GM23248 (cell line): ENCODE measurements at regions not wholly inside any gene's neighbourhood (a gene's known extent, or its start where the extent isn't known, plus 50 kb on each side); places are given as distances from the start of the nearest gene placed in this dataset.

Experiments
- DNase-seq: peaks from one replicate; pipeline ENCODE4 v3.0.0-alpha.2; 2015
- H2AFZ ChIP-seq: fragments of 200-600 bp; sonication (generic); 2 replicates; pipeline ENCODE4 v1.6.1; 2016; ENCODE audit warnings: antibody characterized with exemption
- H3F3A ChIP-seq: fragments of 200-600 bp; sonication (generic); 2 replicates; pipeline ENCODE4 v1.6.1; 2016; ENCODE audit warnings: mild to moderate bottlenecking, antibody characterized with exemption, mixed run types; ENCODE audit not compliant: insufficient read depth
- H3K27ac ChIP-seq: fragments of 200-600 bp; sonication (generic); 2 replicates; pipeline ENCODE4 v1.5.1; 2016; ENCODE audit warnings: mild to moderate bottlenecking
- H3K27me3 ChIP-seq: fragments of 200-600 bp; sonication (generic); replicated peaks from 2 replicates; pipeline ENCODE4 v1.6.1; 2016; ENCODE audit warnings: mild to moderate bottlenecking; ENCODE audit not compliant: insufficient read depth
- H3K36me3 ChIP-seq: fragments of 200-600 bp; sonication (generic); 2 replicates; pipeline ENCODE4 v1.6.1; 2016; ENCODE audit warnings: low read depth, mild to moderate bottlenecking
- H3K4me1 ChIP-seq: fragments of 200-600 bp; sonication (generic); 2 replicates; pipeline ENCODE4 v1.6.1; 2016; ENCODE audit warnings: mild to moderate bottlenecking; ENCODE audit not compliant: insufficient read depth
- H3K4me2 ChIP-seq: fragments of 200-600 bp; sonication (generic); one replicate; pipeline ENCODE4 v1.6.1; 2016; ENCODE audit warnings: mild to moderate bottlenecking; ENCODE audit not compliant: unreplicated experiment
- H3K4me3 ChIP-seq: fragments of 200-600 bp; sonication (generic); 2 replicates; pipeline ENCODE4 v1.5.1; 2016; ENCODE audit warnings: mild to moderate bottlenecking
- H3K79me2 ChIP-seq: fragments of 200-600 bp; sonication (generic); 2 replicates; pipeline ENCODE4 v1.6.1; 2016; ENCODE audit warnings: mild to moderate bottlenecking; ENCODE audit not compliant: insufficient read depth
- H3K9ac ChIP-seq: fragments of 200-600 bp; sonication (generic); 2 replicates; pipeline ENCODE4 v1.6.1; 2016; ENCODE audit warnings: mild to moderate bottlenecking
- H3K9me2 ChIP-seq: fragments of 200-600 bp; sonication (generic); 2 replicates; pipeline ENCODE4 v1.6.1; 2016; ENCODE audit warnings: mixed run types, mild to moderate bottlenecking, moderate library complexity; ENCODE audit not compliant: insufficient read depth
- H3K9me3 ChIP-seq: fragments of 200-600 bp; sonication (generic); one replicate; pipeline ENCODE4 v1.6.1; 2017; ENCODE audit warnings: low read depth
- H4K20me1 ChIP-seq: fragments of 200-600 bp; sonication (generic); 2 replicates; pipeline ENCODE4 v1.6.0; 2016; ENCODE audit not compliant: insufficient read depth
- EZH2 ChIP-seq: fragments of 200-600 bp; sonication (generic); IDR thresholded peaks from 2 replicates; pipeline ENCODE4 v1.6.1; 2018; ENCODE audit warnings: antibody characterized with exemption, mild to moderate bottlenecking; ENCODE audit not compliant: insufficient read depth, poor library complexity, severe bottlenecking
- EZH2phosphoT487 ChIP-seq: fragments of 200-600 bp; sonication (generic); IDR thresholded peaks from 2 replicates; pipeline ENCODE4 v1.6.1; 2018; ENCODE audit warnings: antibody characterized with exemption, moderate library complexity, mild to moderate bottlenecking, low read depth; ENCODE audit not compliant: insufficient read depth
- WGBS, 2 experiments: methylation state at CpG; one replicate each; pipeline ENCODE4 v1.1.6; 2015 to 2017; ENCODE audit warnings: low lambda C conversion rate in 2 of 2, low coverage in 1 of 2; ENCODE audit errors: missing lambda C conversion rate in 2 of 2; 5-methylcytosine and 5-hydroxymethylcytosine counted together
- in situ Hi-C: fragments of 300-500 bp; cut with MboI; formaldehyde crosslinking; loops from 2 replicates; pipeline ENCODE4 v1.15.0; 2020

DNA sequence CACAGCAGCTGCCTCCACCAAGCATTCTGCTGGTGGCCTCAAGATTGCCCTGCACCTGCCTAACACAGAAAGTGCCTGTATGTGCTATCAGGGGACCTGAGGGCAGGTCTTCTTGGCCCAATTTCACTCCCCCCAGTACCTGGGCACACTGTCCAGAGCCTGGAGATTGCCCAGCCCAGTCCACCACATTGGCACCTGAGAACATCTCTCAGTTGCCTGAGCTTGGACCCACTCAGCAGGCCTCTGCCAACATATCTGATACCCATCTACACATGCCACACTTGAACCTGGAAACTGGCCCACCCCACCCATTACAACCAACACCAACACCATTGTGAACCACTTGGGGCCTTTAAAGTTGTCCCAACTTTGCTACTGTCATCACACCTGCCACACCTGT lies 1523.1 kb upstream of the CDH9 start:
- Histone ChIP-seq H3K9me2 (no peaks in the 10 kb centered on the region), H3K9me3 (no peaks in the 10 kb centered on the region), H3K9ac (no peak overlapping the region), H3K4me1 (no peaks in the 10 kb centered on the region), H3K27ac (no peak overlapping the region), H3K4me3 (no peak overlapping the region), H3K36me3 (no peaks in the 10 kb centered on the region), H3K79me2 (no peaks in the 10 kb centered on the region), H4K20me1 (no peaks in the 10 kb centered on the region), H2AFZ (no peak overlapping the region), H3F3A (no peaks in the 10 kb centered on the region), H3K27me3 (no peaks in the 10 kb centered on the region), H3K4me2 (no peak overlapping the region)
- in situ Hi-C loops: no loop called here
- no peak for DNase-seq
- no peak for TF ChIP-seq EZH2

- Histone ChIP-seq H2AFZ (no peak overlapping the region), H3K27ac (no peak overlapping the region), H3K9me3 (no peaks in the 10 kb centered on the region), H3K9ac (no peak overlapping the region), H3K4me2 (no peak overlapping the region), H3K36me3 (no peaks in the 10 kb centered on the region), H3K79me2 (no peaks in the 10 kb centered on the region), H3K4me1 (no peaks in the 10 kb centered on the region), H3F3A (no peaks in the 10 kb centered on the region), H3K27me3 (no peaks in the 10 kb centered on the region), H3K9me2 (no peaks in the 10 kb centered on the region), H3K4me3 (no peak overlapping the region), H4K20me1 (no peaks in the 10 kb centered on the region)
- no peak for TF ChIP-seq EZH2phosphoT487
- no peak for TF ChIP-seq EZH2
- WGBS, 2 experiments: 6 to 29% methylated on average over 1 of the region's 1 CpG
- in situ Hi-C loops: no loop called here
- no peak for DNase-seq
Observed at GRCh38 chr5:28558196-28558595, 1519.8 kb upstream of the CDH9 start.

- no peaks in the 10 kb centered on the region for H3K79me2 ChIP-seq
- no peaks in the 10 kb centered on the region for H4K20me1 ChIP-seq
- TF ChIP-seq EZH2phosphoT487 (no peak), EZH2 (no peak)
- in situ Hi-C loops: no loop called here
- no peaks in the 10 kb centered on the region for H3K4me1 ChIP-seq
- no peaks in the 10 kb centered on the region for H3K9me2 ChIP-seq
- no peaks in the 10 kb centered on the region for H3F3A ChIP-seq
- no peak overlapping the region for H3K4me2 ChIP-seq
- H3K9me3 ChIP-seq: no peaks in the 10 kb centered on the region
- H2AFZ ChIP-seq: no peak overlapping the region
- no peaks in the 10 kb centered on the region for H3K36me3 ChIP-seq
- H3K4me3 ChIP-seq: no peak overlapping the region
- H3K9ac ChIP-seq: no peak overlapping the region
- no peak for DNase-seq
- no peak overlapping the region for H3K27ac ChIP-seq
- no peaks in the 10 kb centered on the region for H3K27me3 ChIP-seq
Observed at GRCh38 chr5:28557114-28557513, 1518.7 kb upstream of the CDH9 start.

GRCh38 chr5:28549588-28549987 lies 1511.2 kb upstream of the CDH9 start:
- TF ChIP-seq EZH2phosphoT487 (no peak), EZH2 (no peak)
- no peak for DNase-seq
- H3K27me3 ChIP-seq: no peaks in the 10 kb centered on the region
- H3K9me2 ChIP-seq: no peaks in the 10 kb centered on the region
- H3K36me3 ChIP-seq: no peaks in the 10 kb centered on the region
- no peak overlapping the region for H3K4me2 ChIP-seq
- H3K9me3 ChIP-seq: no peaks in the 10 kb centered on the region
- no peaks in the 10 kb centered on the region for H3F3A ChIP-seq
- no peaks in the 10 kb centered on the region for H3K4me1 ChIP-seq
- H3K79me2 ChIP-seq: no peaks in the 10 kb centered on the region
- no peaks in the 10 kb centered on the region for H4K20me1 ChIP-seq
- H3K27ac ChIP-seq: no peak overlapping the region
- H2AFZ ChIP-seq: no peak overlapping the region
- no peak overlapping the region for H3K9ac ChIP-seq
- H3K4me3 ChIP-seq: no peak overlapping the region
- in situ Hi-C loops: no loop called here
- WGBS, 2 experiments: 2 to 4% methylated on average over 2 of the region's 2 CpGs

- Histone ChIP-seq H3K36me3 (no peaks in the 10 kb centered on the region), H3K79me2 (no peaks in the 10 kb centered on the region)
- TF ChIP-seq EZH2 (no peak), EZH2phosphoT487 (no peak)
Observed at GRCh38 chr5:28548856-28549255, 1510.5 kb upstream of the CDH9 start.

More at GRCh38 chr5:28548856-28549255, 1510.5 kb upstream of the CDH9 start:
- no peaks in the 10 kb centered on the region for H3K9me2 ChIP-seq
- H2AFZ ChIP-seq: no peak overlapping the region
- no peaks in the 10 kb centered on the region for H4K20me1 ChIP-seq
- no peaks in the 10 kb centered on the region for H3K9me3 ChIP-seq
- no peak overlapping the region for H3K4me3 ChIP-seq
- no peak overlapping the region for H3K27ac ChIP-seq
- in situ Hi-C loops: no loop called here
- no peaks in the 10 kb centered on the region for H3F3A ChIP-seq
- WGBS, 2 experiments: 4 to 6% methylated on average over 1 of the region's 1 CpG
- H3K9ac ChIP-seq: no peak overlapping the region
- no peaks in the 10 kb centered on the region for H3K4me1 ChIP-seq
- DNase-seq: no peak
- no peak overlapping the region for H3K4me2 ChIP-seq
- H3K27me3 ChIP-seq: no peaks in the 10 kb centered on the region
